ENCODE measurements at regions not wholly inside any gene's neighbourhood (a gene's known extent, or its start where the extent isn't known, plus 50 kb on each side); places are given as distances from the start of the nearest gene placed in this dataset.

- TF ChIP-seq ARNTL (CRISPR knock-in tag; IDR thresholded peaks at IDR 0.05; ENCODE audit: borderline replicate concordance, low read depth): no peak
- no peak for TF ChIP-seq PATZ1 (CRISPR knock-in tag; IDR thresholded peaks at IDR 0.05; ENCODE audit: borderline replicate concordance)
- TF ChIP-seq ZFP30 (CRISPR knock-in tag; IDR thresholded peaks at IDR 0.05): no peak
- TF ChIP-seq PPARA (CRISPR knock-in tag; IDR thresholded peaks at IDR 0.05; ENCODE audit: borderline replicate concordance): no peak
- no peak for TF ChIP-seq OSR1 (CRISPR knock-in tag; IDR thresholded peaks at IDR 0.05)
- TF ChIP-seq ZFP3 (CRISPR knock-in tag; IDR thresholded peaks at IDR 0.05): no peak
- TF ChIP-seq RARB (CRISPR knock-in tag; IDR thresholded peaks at IDR 0.05): no peak
- no peak for TF ChIP-seq ESRRG (CRISPR knock-in tag; IDR thresholded peaks at IDR 0.05)
- no peak for TF ChIP-seq ZNF565 (CRISPR knock-in tag; conservative IDR thresholded peaks at IDR 0.05; ENCODE audit: low read depth)
- TF ChIP-seq ZNF8 (CRISPR knock-in tag; IDR thresholded peaks at IDR 0.05): no peak
- TF ChIP-seq ISL1 (CRISPR knock-in tag; IDR thresholded peaks at IDR 0.05): no peak
- TF ChIP-seq CSDC2 (CRISPR knock-in tag; IDR thresholded peaks at IDR 0.05): no peak
- no peak for TF ChIP-seq BACH2 (CRISPR knock-in tag; IDR thresholded peaks at IDR 0.05; ENCODE audit: borderline replicate concordance)
- no peak for TF ChIP-seq CSRNP3 (CRISPR knock-in tag; IDR thresholded peaks at IDR 0.05)
These were observed 62.9 kb upstream of the TTC34 start for GRCh38 chr1:2864203-2864905.

All from SK-N-SH treated with all-trans-retinoic acid at 6 μM for 48 hours (cell line).